Stimulated activated CD4-positive, alpha-beta T cell treated with anti-CD3 and anti-CD28 coated beads, Interleukin-12 subunit alpha, Interleukin-12 subunit beta, amount 100 ng/mL, for 24 hours (primary cell): ENCODE measurements at regions not wholly inside any gene's neighbourhood (a gene's known extent, or its start where the extent isn't known, plus 50 kb on each side); places are given as distances from the start of the nearest gene placed in this dataset.

ENCODE experiments used
- DNase-seq, 2 experiments: peaks; one replicate each; pipeline ENCODE4 v3.0.0-alpha.2; 2020; ENCODE audit warnings: low read depth in 2 of 2

DNA sequence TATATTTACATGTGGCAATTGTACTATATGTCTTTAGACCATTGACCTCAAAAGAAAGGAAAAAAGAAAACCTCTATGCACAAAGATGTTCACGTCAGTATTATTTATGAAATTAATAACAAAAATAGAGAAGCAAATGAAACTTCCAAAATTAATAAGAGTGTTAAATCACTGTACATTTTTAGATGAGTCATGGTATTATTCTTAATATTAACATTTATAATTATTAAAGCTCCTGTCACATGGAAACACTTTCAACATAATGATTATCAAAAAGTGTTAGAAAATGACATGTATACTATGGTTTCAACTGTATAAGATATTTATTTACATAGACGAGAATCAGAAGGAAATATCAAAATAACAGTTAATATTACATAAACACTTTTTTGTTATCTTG lies 324.9 kb upstream of the RUNX1 start:
- no peak for DNase-seq

DNA sequence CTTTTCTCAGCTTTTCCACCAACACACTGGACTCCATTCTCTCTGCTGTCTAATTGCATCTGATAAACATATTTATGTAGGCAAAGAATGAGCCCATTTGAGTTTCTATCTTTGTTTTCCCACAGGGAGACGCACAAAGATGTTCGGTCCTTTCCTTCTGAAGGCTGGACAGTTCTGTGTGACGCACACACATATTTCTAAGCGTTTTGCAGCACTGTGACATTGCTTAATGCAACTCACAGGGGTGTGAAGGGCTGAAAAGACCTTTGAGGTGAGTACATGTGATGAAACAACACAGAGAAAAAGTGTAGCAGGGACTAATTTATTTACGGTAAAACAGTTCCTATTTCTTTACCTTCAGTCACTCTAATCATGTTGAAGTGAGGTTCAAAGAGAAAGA lies 323.1 kb upstream of the RUNX1 start:
- no peak for DNase-seq

DNA sequence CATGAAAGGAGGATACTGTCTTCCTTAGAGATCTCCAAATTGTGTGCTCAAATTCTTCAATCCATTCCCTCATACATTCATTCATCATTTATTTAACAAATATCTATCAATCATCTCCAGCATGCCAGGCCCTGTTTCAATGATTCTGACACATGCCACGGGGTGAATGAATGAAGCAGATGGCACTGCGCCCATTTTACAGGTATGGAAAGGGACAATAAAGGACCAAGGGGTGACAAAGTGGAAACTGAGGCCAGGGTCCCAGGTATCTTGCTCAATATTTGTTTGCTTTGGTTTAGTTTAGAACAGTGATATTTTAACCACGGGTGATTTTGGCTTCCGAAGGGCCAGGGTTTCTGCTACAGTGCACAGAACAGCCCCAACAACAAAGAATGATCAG lies 321.6 kb upstream of the RUNX1 start:
- no peak for DNase-seq

DNA sequence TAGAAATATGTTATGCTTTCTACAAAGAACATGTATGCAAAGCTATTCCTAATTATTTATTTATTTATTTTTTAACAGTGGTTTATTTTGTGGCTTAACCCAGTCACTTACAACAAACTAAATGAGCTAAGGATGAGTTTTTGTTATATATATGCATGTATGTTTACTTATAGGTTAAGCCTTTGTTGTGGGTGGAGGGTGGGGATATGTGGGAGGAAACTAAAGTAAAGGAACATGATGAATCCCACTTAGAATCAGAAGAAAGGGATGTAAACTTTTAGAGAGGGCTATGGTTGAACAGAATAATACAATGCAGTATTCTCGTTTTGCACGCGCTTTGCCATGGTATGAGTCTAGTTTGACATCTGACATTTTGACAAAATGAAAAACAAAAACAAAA lies 321.0 kb upstream of the RUNX1 start:
- DNase-seq, result no peak

DNA sequence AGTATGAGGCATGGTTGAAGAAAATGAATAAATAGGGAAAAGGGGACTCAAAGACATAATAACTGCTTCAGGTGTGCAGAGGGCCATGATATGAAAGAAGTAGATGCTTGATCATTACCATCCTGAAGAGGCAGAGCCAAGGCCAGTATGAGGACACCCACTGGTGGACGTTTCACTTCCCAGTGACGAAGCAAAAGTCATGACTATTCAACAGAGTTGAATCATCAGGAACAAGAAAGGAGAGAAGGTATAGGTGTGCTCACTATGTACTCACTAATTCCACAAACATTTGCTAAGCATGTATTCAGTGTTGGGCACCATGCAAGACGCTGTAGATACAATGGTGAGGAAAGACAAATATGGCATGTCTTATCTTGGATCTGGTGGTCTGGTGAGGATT lies 319.2 kb upstream of the RUNX1 start:
- DNase-seq, result no peak

DNA sequence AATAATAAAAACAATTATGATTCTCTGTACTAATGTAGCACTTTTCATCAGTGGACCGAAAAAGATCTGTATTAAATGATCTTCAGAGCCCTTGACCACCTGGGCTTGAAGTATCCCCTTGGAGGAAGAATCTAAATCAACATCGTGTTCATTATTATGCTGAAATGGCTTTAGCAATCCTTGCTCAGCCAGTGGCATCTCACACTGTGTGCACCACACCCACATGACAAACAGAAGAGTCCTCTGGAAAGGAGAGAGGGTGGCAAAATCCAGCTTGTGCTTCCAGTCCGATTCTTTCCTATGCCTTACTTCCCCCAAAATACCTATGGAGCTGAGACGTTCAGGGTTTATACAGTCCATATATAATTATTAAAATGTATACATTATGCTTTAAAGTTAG lies 318.5 kb upstream of the RUNX1 start:
- DNase-seq, result no peak

DNA sequence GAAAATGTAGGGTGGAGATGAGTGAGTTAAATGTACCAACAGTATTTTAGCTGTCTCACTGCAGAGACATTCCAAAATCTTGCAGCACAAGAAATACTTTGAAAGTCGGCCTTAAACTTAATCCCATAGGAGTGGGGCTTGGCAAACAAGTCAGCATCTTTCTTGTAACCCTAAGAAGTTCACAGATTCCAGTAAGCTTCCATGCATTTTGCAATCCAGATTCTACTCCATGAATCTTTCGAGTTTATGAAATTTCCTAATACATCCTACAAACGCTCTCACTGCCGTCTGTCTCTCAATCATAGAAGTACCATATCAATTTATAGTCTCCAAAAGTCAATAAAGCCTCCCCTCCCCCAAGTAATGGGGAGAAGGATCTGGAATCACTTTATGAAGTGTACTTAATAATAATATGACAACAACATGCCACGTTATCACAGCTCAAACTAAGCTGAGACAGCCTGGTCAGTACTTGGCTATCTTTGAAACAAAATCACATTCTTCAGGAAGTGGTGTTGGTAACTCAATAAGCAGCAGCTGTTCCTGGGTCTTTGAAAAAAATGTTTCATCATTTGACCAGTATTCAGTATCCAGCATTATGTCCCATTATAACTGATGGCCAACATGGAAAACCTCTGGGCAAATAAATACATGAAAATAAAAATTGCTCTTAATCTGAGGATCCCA lies 317.4 kb upstream of the RUNX1 start:
- no peak for DNase-seq

DNA sequence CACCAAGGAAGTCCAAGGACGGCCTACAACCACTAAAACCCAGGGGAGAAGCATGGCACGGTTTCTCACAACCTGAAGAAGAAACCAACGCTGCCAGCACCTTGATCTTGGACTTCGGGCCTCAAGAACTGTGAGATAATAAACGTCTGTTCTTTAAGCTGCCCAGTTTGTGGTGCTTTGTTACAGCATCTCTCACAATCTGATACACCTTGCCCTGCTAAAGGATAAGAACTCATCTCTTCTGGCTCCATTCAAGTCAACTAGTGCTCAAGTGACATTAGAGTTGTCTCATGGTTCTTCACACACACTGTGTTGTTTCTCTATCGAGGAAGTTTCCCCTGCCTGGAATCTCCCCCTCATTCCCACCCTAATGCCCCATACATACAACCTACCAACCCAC lies 314.4 kb upstream of the RUNX1 start:
- no peak for DNase-seq

DNA sequence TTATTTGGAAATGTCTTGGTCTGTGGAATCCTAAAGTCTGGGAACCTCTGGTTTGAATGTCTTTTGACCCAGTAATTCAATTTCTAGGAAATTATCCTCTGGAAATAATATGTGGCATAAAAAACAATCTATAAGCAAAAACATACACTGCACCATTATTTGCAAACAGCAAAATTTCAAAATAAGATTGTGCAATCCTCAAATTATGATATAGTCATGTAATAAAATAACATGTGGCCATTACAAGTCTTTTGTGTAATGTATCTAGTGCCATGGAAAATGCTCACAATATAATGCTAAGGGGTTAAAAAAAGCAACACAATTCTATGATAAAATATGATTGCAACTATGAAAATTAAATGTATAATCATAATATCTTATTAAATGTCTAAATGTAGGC lies 312.9 kb upstream of the RUNX1 start:
- no peak for DNase-seq

DNA sequence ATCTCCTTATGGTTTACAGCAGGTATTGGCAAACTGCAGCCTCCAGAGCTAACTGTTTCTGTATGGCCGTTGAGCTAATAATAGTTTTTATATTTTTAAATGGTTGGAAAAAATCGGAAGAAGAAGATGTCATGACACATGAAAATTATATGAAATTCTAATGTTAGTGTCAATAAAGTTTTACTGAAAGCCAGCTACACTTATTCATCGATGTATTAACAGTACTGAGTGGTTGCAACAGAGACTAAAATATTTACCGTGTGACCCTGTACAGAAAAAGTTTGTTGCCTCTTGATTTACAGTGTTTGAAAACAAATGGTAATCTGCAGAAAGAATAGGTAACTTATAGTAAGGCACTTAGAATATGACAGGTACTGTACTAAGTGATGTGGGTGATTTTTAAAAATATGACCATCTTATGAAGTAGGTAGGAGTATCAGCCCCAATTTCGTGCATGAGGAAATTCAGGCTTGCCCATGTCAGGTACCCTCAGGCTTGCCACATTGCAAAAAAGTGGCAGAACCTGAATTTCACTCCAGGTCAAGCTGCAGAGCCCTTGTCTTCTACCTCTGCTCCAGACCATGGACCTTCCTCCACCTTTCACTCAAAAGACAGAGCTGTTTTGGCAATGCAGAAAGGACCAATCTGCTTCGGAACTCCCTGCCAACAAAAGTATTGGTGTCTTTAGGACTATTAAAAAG lies 311.9 kb upstream of the RUNX1 start:
- no peak for DNase-seq

DNA sequence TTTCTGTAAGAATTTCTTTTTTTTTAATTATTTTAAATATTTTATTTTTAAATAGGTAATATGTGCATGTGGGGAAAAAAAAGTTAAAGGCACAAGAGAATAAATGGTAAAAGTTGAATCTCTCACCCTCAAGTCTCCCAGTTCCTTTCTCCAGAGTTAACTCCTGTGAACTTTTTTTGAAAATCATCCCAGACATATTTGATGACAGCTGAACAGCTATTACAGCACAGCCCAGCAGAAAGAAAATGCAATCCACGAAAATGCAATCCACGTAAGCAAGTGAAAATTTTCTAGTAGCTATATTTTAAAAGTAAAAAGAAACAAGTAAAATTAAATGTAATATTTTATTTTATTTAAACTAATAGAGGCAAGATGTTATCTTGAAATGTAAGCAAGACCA lies 310.0 kb upstream of the RUNX1 start:
- no peak for DNase-seq

DNA sequence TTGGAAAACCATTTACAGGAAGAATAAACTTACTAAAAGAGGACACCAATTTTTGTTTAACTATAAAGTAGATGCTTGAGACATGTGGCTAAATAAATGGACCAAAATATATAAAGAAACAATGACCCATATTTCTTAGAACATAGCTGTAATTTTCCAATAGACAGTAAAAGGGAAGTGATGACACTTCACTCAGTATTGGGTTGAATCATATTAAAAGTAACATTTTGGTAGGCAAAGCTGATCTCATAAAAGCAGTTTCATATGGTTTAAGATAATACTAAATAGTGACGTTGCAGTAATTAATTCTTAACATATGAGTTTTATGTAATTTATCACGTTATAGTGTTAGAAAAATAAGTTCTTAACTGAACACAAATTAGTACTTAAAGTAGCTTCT lies 308.9 kb upstream of the RUNX1 start:
- DNase-seq, result no peak

DNA sequence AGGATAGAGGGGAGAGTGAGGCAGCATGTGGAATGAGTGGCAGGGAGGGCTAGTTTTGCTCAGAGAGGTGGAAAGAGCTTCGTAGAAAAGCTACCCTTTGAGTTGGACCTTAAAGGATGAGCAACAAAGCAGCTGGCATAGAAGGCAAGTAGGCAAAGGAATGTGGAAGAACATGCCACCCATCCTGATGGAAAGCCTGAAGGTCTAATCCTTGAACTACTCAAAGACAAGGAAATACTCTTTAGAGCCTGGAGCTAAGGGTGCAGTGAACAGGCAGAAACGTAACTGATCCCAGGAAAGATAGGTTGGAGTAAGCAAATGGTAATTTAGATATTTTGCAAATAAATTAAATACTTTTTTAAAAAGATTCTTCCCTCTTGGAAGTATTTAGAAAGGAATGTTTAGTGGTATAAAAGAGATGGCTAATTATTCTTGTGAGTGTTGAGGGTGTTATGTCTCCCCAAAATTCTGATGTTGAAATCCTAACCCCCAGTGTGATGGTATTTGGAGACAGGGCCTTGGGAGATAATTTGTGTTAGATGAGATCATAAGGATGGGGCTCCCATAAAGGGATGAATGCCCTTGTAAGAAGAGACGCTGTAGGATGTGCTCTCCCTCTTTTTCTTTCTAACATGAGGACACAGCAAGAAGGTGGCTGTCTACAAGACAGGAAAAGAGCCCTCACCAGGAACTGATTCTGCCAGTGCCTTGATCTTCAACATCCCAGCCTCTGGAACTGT lies 308.1 kb upstream of the RUNX1 start:
- no peak for DNase-seq

DNA sequence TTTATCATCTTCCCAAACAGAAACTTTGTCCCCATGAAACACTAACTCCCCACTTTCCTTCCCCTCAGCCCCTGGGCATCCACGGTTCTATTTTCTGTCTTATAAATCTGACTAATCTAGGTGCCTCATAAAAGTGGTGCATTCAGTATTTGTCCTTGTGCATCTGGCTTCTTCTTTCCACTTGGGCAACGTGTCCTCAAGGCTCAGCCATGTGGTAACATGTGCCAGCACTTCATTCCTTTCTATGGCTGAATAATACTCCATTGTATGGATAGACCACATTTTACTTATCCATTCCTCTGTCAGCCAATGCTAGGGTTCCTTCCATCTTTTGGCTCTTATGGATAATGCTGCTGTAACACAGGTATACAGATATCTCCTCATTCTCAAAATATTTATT lies 305.0 kb upstream of the RUNX1 start:
- no peak for DNase-seq

DNA sequence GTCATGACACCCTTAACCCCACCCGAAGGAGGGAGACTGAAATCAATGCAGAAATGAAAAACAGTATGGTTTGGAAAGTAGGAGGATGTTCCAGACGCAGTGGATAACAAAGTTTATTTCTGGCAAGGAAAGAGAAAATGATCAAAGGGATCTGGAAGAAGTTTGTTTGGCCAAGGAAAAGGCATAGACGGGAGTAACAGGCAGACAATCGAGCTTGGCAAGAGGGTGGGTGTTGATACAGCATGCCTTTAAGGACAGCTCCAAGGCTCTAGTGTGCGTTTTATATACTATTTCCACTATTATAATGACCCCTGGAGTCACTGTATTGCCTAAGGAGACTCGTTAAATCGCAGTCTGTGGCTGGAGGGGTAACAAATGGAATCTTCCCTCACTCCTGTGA lies 303.7 kb upstream of the RUNX1 start:
- no peak for DNase-seq

DNA sequence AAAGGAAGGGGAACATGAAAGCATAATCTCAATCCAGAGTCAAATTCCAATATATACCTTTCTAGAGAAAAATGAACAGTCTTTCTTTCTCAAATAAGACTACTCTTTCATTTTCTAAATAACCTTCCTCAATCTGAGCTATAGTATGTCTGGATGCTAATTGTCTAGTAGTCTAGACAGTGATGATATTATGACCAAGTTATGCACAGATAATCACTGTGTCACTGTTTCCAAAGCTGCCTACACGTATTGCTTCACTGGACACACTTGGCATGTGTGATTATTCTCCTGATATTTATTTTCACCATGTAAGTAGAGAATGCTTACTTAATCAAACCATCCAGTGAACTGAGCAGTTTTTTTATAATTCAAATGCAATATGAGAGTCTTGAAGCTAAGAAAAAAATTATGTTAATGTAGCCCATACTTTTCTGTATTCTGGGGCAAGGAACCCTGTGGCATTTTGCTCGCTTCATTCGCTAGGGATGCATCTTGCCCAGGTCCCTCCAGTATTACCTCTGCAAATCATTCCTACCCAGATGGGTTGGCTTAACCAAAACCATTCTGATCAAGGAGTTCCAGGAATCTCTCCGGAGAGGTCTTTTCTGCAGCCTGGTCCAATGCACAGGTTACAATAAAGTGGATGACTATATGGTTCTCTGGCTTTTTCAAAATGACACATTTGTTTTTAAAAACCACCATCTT lies 303.1 kb upstream of the RUNX1 start:
- DNase-seq, result no peak

DNA sequence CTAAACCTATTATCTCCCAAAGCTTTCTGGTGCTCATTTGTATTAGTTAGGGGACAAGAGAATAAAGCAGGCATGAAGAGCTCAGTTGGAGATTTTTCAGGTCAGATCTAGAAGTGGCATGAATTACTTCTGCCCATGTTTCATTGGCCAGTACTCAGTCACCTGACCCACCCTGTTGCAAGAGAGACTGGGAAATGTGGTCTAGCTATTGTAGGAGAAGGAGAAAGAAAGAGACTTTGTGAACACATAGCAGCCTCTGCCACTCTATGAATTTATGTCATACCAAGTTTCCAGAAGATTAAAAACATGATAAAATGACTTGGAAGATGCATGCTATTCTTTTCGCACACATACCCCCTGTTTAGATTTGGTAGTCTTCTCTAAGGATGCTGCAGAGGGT lies 302.3 kb upstream of the RUNX1 start:
- no peak for DNase-seq

DNA sequence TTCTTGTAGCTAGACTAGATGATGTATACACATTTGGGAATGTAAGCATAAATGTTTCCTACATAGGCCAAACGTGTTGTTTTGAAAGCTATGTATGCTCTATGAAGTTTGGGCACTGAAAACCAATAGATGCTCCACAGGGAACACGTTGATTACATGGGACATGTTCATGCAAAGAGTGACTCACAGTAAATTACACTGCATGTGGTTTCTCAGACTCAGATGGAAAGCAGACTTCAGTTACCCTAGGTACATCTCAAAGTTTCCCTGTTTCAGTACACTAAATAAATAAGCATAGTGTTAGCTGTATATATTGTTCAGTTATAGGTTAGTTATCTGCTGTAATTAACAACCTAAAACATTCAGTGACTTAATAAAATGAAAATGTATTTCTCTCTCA lies 301.9 kb upstream of the RUNX1 start:
- no peak for DNase-seq

DNA sequence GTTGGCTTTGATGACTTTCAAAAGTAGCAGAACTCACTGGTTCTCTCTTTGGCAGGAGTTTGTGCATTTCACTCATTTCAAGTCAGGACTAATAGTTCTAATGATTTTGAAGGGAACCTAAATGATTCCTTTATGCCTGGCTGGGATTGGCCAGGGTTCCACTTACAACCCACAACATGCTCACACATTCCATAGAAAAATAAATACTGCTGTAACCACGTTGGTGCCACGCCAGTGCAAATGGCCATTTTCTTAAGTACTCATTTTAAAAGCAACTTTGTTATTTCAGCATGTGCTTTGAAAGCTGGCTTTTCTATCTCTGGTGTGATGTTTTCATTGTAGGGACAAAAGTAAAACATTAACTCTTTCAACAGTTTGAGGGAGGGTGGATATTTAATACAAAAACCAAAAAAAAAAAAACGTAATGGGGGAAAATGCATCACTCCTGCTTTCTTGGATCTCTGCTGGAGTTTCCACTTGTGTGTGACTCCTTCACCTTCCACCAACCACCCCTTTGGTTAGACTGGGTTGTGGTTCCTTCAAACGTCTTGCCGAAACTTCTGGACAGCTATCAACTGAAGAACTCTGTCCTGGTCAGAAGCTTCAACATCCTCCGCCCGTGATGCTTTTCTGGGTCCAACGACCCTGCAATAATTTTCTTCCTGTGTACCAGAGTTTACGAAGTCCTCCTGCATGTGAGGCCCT lies 300.4 kb upstream of the RUNX1 start:
- DNase-seq, result no peak

DNA sequence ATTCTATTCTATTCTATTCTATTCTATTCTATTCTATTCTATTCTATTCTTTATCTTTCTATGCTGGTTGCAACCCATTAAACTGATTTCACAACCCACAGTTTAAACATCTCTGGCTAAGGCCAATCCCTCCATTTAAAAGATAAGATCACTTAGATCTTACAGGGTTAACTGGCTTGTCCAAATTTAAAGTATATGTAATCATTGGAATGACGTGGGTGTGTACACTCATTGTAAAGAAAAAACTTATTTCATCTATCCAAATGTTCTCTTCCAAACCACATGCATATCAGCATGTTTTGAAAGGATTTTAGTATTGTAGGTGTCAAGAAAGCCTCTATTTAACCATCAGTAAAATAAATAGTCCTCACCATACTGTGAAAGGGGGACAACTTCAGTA lies 299.6 kb upstream of the RUNX1 start:
- DNase-seq, result no peak

DNA sequence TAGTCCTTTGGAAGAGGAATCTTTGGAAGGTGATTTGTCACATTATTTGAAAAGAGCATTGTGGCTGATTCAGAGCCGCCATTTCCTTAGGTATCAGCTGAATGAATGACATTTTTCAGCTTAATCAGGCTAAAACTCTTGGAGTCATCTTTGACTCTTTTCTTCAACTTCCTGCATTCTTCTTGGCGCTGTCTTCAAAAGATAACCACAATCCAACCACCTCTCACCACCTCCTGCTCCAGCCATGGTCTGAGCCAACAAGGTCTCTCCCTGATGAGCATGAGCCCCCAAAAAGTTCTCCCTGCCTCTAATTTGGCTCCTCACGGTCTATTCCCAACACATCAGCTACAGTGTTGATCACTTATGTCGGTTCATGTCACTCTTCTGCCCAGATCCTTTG lies 297.6 kb upstream of the RUNX1 start:
- no peak for DNase-seq

DNA sequence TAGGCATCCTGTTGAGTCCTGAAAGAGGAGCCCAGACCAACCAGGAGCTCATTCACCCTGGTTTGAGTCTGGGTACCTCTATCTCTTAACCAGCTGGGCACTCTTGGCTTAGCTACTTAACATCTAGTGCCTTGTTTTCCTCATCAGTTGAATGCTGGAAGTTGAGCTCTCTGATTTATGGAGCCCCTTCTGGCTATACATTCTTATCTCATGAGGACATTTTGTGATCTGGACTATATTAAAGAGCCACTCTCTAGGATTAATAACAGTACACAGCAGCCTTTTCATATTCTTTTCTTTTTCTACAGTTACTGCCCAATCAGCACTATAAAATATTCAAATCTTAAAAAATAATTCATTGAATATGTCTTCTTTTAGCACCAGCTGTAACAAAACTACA lies 296.9 kb upstream of the RUNX1 start:
- no peak for DNase-seq
